Left forelimb (tissue), 1 donor: ENCODE measurements at regions not wholly inside any gene's neighbourhood (a gene's known extent, or its start where the extent isn't known, plus 50 kb on each side); places are given as distances from the start of the nearest gene placed in this dataset.
"Not testable (repeated sequence)": the region's sequence is repeated elsewhere in the genome, so short reads cannot be mapped to it uniquely, and the experiment has no call there.

ENCODE experiments used
- DNase-seq: peaks from one replicate; pipeline ENCODE4 v3.0.0-alpha.2; 2018; ENCODE audit warnings: low spot score

DNA sequence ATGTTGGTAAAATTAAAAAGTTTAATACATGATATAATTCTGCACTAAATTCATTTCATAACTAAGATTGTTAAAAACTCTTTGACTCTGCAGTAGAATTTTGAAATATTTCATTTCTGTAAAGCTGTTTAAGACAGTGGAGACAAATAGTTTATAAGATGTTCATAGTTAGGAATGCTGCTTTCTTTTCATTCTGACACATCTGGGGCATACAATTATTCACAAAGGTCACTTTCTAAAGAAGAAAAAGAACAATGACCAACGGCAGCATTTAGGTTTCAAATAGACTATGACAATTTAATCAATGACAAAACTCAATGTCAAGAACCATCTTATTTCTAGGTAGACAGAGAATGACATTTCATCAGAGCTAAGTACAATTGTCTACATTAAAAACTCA, 1422.1 kb downstream of the PCDH9 start:
- no peak for DNase-seq

- no peak for DNase-seq
Measured at GRCh38 chr13:65803530-65804392, 1426.4 kb downstream of the PCDH9 start.

DNA sequence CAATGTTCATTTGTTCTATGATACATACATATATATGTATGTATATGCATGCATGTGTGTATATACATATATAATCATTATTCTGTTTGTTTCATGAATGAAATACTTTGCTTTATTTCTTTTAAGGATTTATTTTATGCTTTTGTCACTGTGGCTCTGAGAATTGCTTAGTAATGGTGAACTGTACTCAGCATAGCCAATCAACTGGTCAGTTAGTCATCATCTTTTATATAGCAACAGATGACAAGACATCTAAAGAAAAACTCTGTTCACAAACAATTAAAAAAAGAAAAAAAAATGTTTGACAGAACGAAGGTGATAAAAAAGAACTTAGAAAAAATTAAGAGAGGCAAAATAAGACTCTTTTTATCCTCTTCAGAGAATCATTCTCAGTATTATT, 1440.3 kb downstream of the PCDH9 start:
- no peak for DNase-seq

DNA sequence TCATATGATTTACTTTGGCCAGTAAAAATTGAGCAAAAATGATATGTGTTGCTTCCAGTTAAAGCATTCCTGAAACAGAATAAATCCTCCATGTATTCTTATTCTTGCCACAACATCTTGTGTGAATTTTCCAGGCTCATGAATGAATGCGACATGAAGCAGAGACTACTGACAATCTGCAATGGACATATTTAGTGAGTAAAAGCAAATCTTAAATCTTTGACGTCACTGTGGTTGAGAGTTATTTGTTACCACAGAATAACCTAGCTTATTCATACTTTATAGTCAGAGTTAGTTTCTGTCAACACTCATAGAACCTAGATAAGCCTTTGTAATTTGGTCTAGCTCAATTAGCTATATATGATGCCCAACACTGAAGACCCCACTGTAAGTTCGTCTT, 1443.1 kb downstream of the PCDH9 start:
- DNase-seq = no peak

- no peak for DNase-seq
Measured at GRCh38 chr13:65784088-65784816, 1445.9 kb downstream of the PCDH9 start.

DNA sequence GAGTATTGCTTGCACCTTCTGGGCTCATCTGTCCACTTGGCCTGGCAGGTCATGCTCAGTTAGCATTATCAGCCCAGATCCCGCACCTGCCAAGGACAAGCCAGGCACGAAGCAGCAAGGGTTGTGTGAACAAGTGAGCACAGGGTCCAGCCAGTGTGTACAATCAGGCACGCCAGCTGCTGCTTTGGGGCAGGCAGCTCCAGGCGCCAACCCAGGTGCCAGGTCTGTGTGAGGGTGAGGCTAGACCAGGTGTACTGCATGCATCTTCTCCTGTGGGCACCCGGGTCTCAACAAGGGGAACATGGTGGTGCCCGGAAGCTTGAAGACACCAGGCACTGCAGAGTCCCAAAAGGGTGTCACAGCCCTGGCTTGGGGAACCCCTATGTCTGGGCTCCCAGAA, 1446.8 kb downstream of the PCDH9 start:
- DNase-seq = no peak

DNA sequence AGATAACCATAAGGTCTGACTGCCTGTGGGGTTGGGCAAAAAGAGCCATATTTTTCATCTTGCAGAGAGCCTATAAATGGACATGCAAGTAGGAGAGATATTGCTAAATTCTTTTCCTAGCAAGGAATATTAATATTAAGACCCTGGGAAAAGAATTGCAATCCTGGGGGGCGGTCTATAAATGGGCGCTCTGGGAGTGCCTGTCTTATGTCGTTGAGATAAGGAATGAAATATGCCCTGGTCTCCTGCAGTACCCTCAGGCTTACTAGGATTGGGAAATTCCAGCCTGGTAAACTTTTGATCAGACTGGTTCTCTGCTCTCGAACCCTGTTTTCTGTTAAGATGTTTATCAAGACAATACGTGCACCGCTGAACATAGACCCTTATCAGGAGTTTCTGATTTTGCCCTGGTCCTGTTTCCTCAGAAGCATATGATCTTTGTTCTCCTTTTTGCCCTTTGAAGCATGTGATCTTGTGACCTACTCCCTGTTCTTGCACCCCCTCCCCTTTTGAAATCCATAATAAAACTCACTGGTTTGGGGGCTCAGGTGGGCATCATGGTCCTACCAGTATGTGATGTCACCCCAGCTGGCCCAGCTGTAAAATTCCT, 1458.3 kb downstream of the PCDH9 start:
- DNase-seq = not testable (repeated sequence)

GRCh38 chr13:65768545-65768944, 1461.6 kb downstream of the PCDH9 start:
- no peak for DNase-seq

- no peak for DNase-seq
Measured at GRCh38 chr13:65763811-65764210, 1466.3 kb downstream of the PCDH9 start.

DNA sequence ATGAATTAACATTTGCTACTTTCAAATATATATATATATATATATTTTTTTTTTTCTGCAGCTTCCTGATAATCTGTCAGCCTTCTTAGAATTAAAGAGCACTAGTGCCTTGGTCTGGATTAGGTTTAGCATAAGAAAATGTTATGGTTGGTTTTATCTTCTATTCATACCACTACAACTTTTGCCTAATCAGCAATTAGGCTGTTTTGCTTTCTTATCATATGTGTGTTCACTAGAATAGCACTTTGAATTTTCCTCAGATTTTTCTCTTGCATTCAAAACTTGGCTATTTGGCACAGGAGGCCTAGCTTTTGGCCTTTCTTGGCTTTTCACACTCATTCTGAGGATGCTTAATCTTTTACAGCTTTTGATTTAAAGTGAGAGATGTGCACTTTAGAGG, 1468.1 kb downstream of the PCDH9 start:
- no peak for DNase-seq

DNA sequence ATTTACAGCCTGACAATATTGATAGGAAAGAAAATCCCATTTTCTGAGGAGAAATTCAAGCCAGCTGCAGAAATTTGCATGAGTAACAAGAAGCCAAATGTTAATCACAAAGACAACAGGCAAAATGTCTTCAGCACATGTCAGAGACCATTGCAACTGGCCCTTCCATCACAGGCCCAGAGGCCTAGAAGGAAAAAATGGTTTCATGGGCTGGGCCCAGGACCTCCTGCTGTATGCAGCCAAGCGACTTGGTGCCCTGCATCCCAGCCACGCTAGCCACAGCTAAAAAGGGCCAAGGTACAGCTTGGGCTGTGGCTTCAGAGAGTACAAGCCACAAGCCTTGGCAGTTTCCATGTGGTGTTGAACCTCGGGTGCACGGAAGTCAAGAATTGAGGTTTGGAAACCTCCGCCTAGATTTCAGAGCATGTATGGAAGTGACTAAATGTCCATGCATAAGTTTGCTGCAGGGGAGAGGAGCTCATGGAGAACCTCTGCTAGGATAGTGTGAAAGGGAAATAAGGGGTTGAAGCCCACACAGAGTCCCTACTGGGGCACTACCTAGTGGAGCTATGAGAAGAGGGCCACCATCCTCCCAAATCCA, 1474.0 kb downstream of the PCDH9 start:
- DNase-seq = no peak

DNA sequence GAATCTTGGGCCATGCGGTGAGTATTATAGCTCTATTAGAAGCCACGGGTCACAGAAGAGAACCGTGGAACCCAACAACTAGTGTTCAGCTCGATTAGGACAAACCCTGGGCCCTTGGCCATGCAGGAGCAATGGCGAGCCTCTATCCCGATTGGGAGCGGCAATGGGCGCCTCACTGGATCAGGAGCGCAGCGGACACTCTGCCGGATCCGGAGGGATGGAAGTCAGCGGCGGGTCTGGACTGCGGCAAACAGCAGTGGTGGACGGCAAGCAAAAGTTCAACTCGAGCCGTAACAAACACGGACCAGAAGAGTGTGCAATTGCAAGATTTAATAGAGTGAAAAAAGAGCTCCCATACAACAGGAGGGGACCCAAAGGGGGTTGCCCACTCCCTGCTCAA, 1481.9 kb downstream of the PCDH9 start:
- DNase-seq = no peak

GRCh38 chr13:65746406-65746921, 1483.7 kb downstream of the PCDH9 start:
- DNase-seq = no peak

DNA sequence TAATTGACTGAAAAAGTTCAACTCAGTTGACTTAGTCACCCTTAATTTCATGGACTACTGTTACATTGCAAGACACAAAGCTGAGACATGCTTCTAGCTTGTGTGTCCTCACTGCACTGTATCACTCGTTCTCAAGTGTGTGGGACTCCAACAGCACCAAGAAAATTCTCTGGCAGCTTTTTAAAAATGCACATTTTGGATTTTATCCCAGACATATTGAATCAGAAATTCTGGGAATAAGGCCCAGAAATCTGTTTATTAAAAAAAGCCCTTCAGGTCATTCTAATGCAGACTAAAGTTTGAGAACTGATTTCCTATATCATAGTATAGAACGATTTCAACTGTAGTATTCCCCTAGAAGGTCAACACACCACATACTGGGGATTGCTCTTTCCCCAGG, 1485.3 kb downstream of the PCDH9 start:
- DNase-seq = no peak

- DNase-seq = no peak
Measured at GRCh38 chr13:65733110-65733509, 1497.0 kb downstream of the PCDH9 start.

DNA sequence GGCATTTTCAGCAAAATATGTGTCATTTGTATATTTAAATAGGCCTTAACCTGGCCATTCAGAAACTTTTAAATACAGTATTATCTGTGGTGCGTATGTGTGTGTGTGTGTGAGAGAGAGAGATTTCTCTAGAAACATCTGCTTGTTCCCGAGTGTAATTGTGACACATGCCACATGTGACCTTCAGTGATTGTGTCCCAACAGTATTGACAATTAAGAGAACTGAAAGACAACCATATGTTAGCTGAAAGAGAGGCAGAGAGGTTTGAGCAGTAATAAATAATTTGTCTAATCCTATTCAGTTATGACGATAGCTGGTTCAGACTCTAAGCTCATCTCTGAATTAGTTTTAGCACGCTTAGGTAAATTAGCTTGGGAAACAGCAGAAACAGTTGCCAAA, 1503.1 kb downstream of the PCDH9 start:
- no peak for DNase-seq

- no peak for DNase-seq
Measured at GRCh38 chr13:65725006-65725405, 1505.1 kb downstream of the PCDH9 start.

GRCh38 chr13:65724226-65724625, 1505.9 kb downstream of the PCDH9 start:
- no peak for DNase-seq

GRCh38 chr13:65722506-65722905, 1507.6 kb downstream of the PCDH9 start:
- no peak for DNase-seq

- DNase-seq = no peak
Measured at GRCh38 chr13:65719831-65720230, 1510.3 kb downstream of the PCDH9 start.

- no peak for DNase-seq
Measured at GRCh38 chr13:65710514-65710913, 1519.6 kb downstream of the PCDH9 start.

GRCh38 chr13:65697843-65698242, 1532.3 kb downstream of the PCDH9 start:
- DNase-seq = no peak
